Peyer's patch (tissue), 4 donors: ENCODE measurements at regions not wholly inside any gene's neighbourhood (a gene's known extent, or its start where the extent isn't known, plus 50 kb on each side); places are given as distances from the start of the nearest gene placed in this dataset.
"Not testable (repeated sequence)": the region's sequence is repeated elsewhere in the genome, so short reads cannot be mapped to it uniquely, and the experiment has no call there.

Experiments used
- CTCF ChIP-seq, 6 experiments: fragments of 450-650 bp in 4 of 6; fragments of 200-600 bp in 2 of 6; sonication (generic) in 1 of 6; IDR thresholded peaks; one replicate each; pipeline ENCODE4 v1.5.1; 2017 to 2019; ENCODE audit warnings: antibody characterized with exemption in 6 of 6, mild to moderate bottlenecking in 3 of 6, moderate library complexity in 1 of 6
- POLR2A ChIP-seq, 2 donors: fragments of 450-650 bp; IDR thresholded peaks; one replicate each; pipeline ENCODE4 v1.5.1; 2017; ENCODE audit warnings: antibody characterized with exemption in 2 of 2, mild to moderate bottlenecking in 2 of 2, moderate library complexity in 2 of 2

GRCh38 chr14:105592646-105593045 lies 66.3 kb downstream of the TMEM121 start:
- TF ChIP-seq CTCF, POLR2A (IDR thresholded peaks at IDR 0.05): not testable (repeated sequence)
